Upper lobe of left lung (tissue), 6 donors: ENCODE measurements at regions not wholly inside any gene's neighbourhood (a gene's known extent, or its start where the extent isn't known, plus 50 kb on each side); places are given as distances from the start of the nearest gene placed in this dataset.

Experiments
- ATAC-seq, 2 donors: fragments of 200-7000 bp; cut with Tn5 transposase; one replicate each; pipeline ENCODE4 v1.9.1; 2022; ENCODE audit warnings: mild to moderate bottlenecking in 2 of 2, moderate library complexity in 2 of 2; ENCODE audit not compliant: low FRiP score in 2 of 2
- DNase-seq, 2 donors: peaks; one replicate each; pipeline ENCODE4 v3.0.0-alpha.2; 2019 to 2020
- H3K27ac ChIP-seq, 4 donors: fragments of 200-600 bp; sonication (generic); one replicate each; pipeline ENCODE4 v1.5.1; 2016 to 2019
- H3K27me3 ChIP-seq, 4 donors: fragments of 200-600 bp; sonication (generic); one replicate each; pipeline ENCODE4 v1.5.1; 2017 to 2019
- H3K36me3 ChIP-seq, 4 donors: fragments of 200-600 bp; sonication (generic); one replicate each; pipeline ENCODE4 v1.5.1; 2016 to 2019
- H3K4me1 ChIP-seq, 4 donors: fragments of 200-600 bp; sonication (generic); one replicate each; pipeline ENCODE4 v1.5.1; 2018 to 2019
- H3K4me3 ChIP-seq, 4 donors: fragments of 200-600 bp; sonication (generic); one replicate each; pipeline ENCODE4 v1.5.1; 2017 to 2019; ENCODE audit warnings: mild to moderate bottlenecking in 2 of 4, moderate library complexity in 1 of 4
- H3K9me3 ChIP-seq, 4 donors: fragments of 200-600 bp; sonication (generic); one replicate each; pipeline ENCODE4 v1.5.1; 2018 to 2019
- CTCF ChIP-seq, 6 experiments: fragments of 450-650 bp in 4 of 6; fragments of 200-600 bp in 2 of 6; sonication (generic) in 2 of 6; IDR thresholded peaks; one replicate each; pipeline ENCODE4 v1.5.1; 2016 to 2019; ENCODE audit warnings: antibody characterized with exemption in 6 of 6
- EP300 ChIP-seq, 4 donors: sonication (generic); formaldehyde crosslinking; IDR thresholded peaks; one replicate each; pipeline ENCODE4 v1.5.1; 2017; ENCODE audit warnings: antibody characterized with exemption in 4 of 4, control low read depth in 2 of 4
- POLR2A ChIP-seq, 4 donors: fragments of 450-650 bp; IDR thresholded peaks; one replicate each; pipeline ENCODE4 v1.5.1; 2016 to 2017; ENCODE audit warnings: antibody characterized with exemption in 4 of 4, mild to moderate bottlenecking in 2 of 4
- POLR2AphosphoS5 ChIP-seq, 2 donors: sonication (generic); formaldehyde crosslinking; IDR thresholded peaks; one replicate each; pipeline ENCODE4 v1.5.1; 2017; ENCODE audit warnings: antibody characterized with exemption in 2 of 2
- WGBS, 2 donors: methylation state at CpG; one replicate each; pipeline ENCODE4 v1.1.5; 2017 to 2018; 5-methylcytosine and 5-hydroxymethylcytosine counted together
- donor health status: DM: no; HTN: no; CAD: no; lungs with moderate emphysema.
- donor health status: DM: no; HTN: yes; CAD: no; lungs with severe emphysema.

GRCh38 chr18:45298986-45299385 is 316.3 kb upstream of the SLC14A2 start:
- no peaks in the 10 kb centered on the region for H3K36me3 ChIP-seq
- no peaks in the 10 kb centered on the region for H3K27me3 ChIP-seq
- H3K4me1 ChIP-seq: no peaks in the 10 kb centered on the region
- no peak for ATAC-seq
- H3K4me3 ChIP-seq: no peak overlapping the region
- TF ChIP-seq POLR2A (IDR thresholded peaks at IDR 0.05) (no peak), EP300 (IDR thresholded peaks at IDR 0.05) (no peak), CTCF (IDR thresholded peaks at IDR 0.05) (no peak), POLR2AphosphoS5 (IDR thresholded peaks at IDR 0.05) (no peak)
- no peak overlapping the region for H3K27ac ChIP-seq
- no peaks in the 10 kb centered on the region for H3K9me3 ChIP-seq
- 90% methylated on average over 3 of the region's 3 CpGs for WGBS, 2 donors
- no peak for DNase-seq

GRCh38 chr18:45303026-45303425 is 312.2 kb upstream of the SLC14A2 start:
- Histone ChIP-seq H3K27me3 (no peaks in the 10 kb centered on the region), H3K4me3 (no peak overlapping the region), H3K27ac (no peak overlapping the region), H3K36me3 (no peaks in the 10 kb centered on the region), H3K4me1 (no peaks in the 10 kb centered on the region), H3K9me3 (no peaks in the 10 kb centered on the region)
- DNase-seq (no peak), ATAC-seq (no peak)
- WGBS, 2 donors: 73 to 79% methylated on average over 7 of the region's 7 CpGs
- TF ChIP-seq POLR2AphosphoS5 (IDR thresholded peaks at IDR 0.05): no peak
- TF ChIP-seq CTCF (IDR thresholded peaks at IDR 0.05): no peak
- no peak for TF ChIP-seq EP300 (IDR thresholded peaks at IDR 0.05)
- TF ChIP-seq POLR2A (IDR thresholded peaks at IDR 0.05): no peak

GRCh38 chr18:45304558-45304957 is 310.7 kb upstream of the SLC14A2 start:
- no peaks in the 10 kb centered on the region for H3K27me3 ChIP-seq

GRCh38 chr18:45312555-45313126 is 302.6 kb upstream of the SLC14A2 start:
- DNase-seq (no peak), ATAC-seq (no peak)
- H3K27ac ChIP-seq: no peak overlapping the region
- no peaks in the 10 kb centered on the region for H3K9me3 ChIP-seq
- no peak for TF ChIP-seq POLR2A (IDR thresholded peaks at IDR 0.05)
- TF ChIP-seq EP300 (IDR thresholded peaks at IDR 0.05): no peak
- no peak for TF ChIP-seq CTCF (IDR thresholded peaks at IDR 0.05)
- 84 to 89% methylated on average over 7 to 9 of the region's 9 CpGs for WGBS, 2 donors
- no peak overlapping the region for H3K4me3 ChIP-seq
- H3K36me3 ChIP-seq: no peaks in the 10 kb centered on the region
- no peaks in the 10 kb centered on the region for H3K27me3 ChIP-seq
- H3K4me1 ChIP-seq: no peaks in the 10 kb centered on the region

More at GRCh38 chr18:45304558-45304957, 310.7 kb upstream of the SLC14A2 start:
- Histone ChIP-seq H3K36me3 (no peaks in the 10 kb centered on the region), H3K27ac (no peak overlapping the region), H3K9me3 (no peaks in the 10 kb centered on the region), H3K4me1 (no peaks in the 10 kb centered on the region), H3K4me3 (no peak overlapping the region)
- DNase-seq (no peak), ATAC-seq (no peak)
- TF ChIP-seq EP300 (IDR thresholded peaks at IDR 0.05) (no peak), CTCF (IDR thresholded peaks at IDR 0.05) (no peak), POLR2AphosphoS5 (IDR thresholded peaks at IDR 0.05) (no peak), POLR2A (IDR thresholded peaks at IDR 0.05) (no peak)
- 80 to 94% methylated on average over 1 of the region's 1 CpG for WGBS, 2 donors

- H3K27me3 ChIP-seq: no peaks in the 10 kb centered on the region
- H3K27ac ChIP-seq: no peak overlapping the region
- H3K36me3 ChIP-seq: no peaks in the 10 kb centered on the region
- 94 to 100% methylated on average over 3 of the region's 3 CpGs for WGBS, 2 donors
- no peaks in the 10 kb centered on the region for H3K4me1 ChIP-seq
- DNase-seq (no peak), ATAC-seq (no peak)
- TF ChIP-seq CTCF (IDR thresholded peaks at IDR 0.05): no peak
- no peak for TF ChIP-seq POLR2AphosphoS5 (IDR thresholded peaks at IDR 0.05)
- TF ChIP-seq POLR2A (IDR thresholded peaks at IDR 0.05): no peak
- no peak for TF ChIP-seq EP300 (IDR thresholded peaks at IDR 0.05)
- H3K9me3 ChIP-seq: no peaks in the 10 kb centered on the region
- H3K4me3 ChIP-seq: no peak overlapping the region
Measured at GRCh38 chr18:45316127-45316526, 299.1 kb upstream of the SLC14A2 start.
